H1 (cell line): ENCODE measurements at regions not wholly inside any gene's neighbourhood (a gene's known extent, or its start where the extent isn't known, plus 50 kb on each side); places are given as distances from the start of the nearest gene placed in this dataset.

Source experiments
- CTCF ChIA-PET: fragments of 300-600 bp; sonication (Branson Sonifier 250); formaldehyde crosslinking; loops from one replicate; lab custom pipeline; 2021; ENCODE audit not compliant: partially characterized antibody; lab: Charles Lee
- POLR2A ChIA-PET: fragments of 300-600 bp; sonication (Branson Sonifier 250); formaldehyde crosslinking; loops from one replicate; lab custom pipeline; 2021; ENCODE audit warnings: inconsistent platforms; ENCODE audit not compliant: partially characterized antibody; lab: Charles Lee
- DNase-seq, 2 experiments: peaks; one replicate each; pipeline versions ENCODE4 v3.0.0 to v3.0.0-alpha.2; 2010 to 2022; ENCODE audit warnings: low spot score in 2 of 2, low read depth in 1 of 2, mixed read lengths in 1 of 2
- FAIRE-seq: peaks from 2 replicates; lab custom pipeline; 2011; peaks lifted over from hg19 to GRCh38; lab: Jason Lieb, UNC
- H2AFZ ChIP-seq: 2 replicates; pipeline ENCODE4 v1.8.1; 2012; ENCODE audit warnings: low read length, inconsistent platforms
- H2AK5ac ChIP-seq: 2 replicates; pipeline ENCODE4 v1.6.1; 2013; ENCODE audit warnings: low read depth, low read length
- H2BK120ac ChIP-seq: replicated peaks from 2 replicates; pipeline ENCODE3; 2013; ENCODE audit warnings: low read depth, low read length, inconsistent platforms
- H2BK12ac ChIP-seq: 2 replicates; pipeline ENCODE4 v1.6.1; 2013; ENCODE audit warnings: low read depth, low read length
- H2BK15ac ChIP-seq: 2 replicates; pipeline ENCODE4 v1.6.1; 2013; ENCODE audit warnings: low read length
- H2BK20ac ChIP-seq: 2 replicates; pipeline ENCODE4 v1.6.1; 2013; ENCODE audit warnings: low read length
- H2BK5ac ChIP-seq: 2 replicates; pipeline ENCODE4 v1.6.1; 2013; ENCODE audit warnings: low read depth, low read length
- H3K14ac ChIP-seq: 2 replicates; pipeline ENCODE4 v1.6.1; 2013; ENCODE audit warnings: inconsistent platforms; ENCODE audit not compliant: insufficient read length
- H3K18ac ChIP-seq: 2 replicates; pipeline ENCODE4 v1.6.1; 2013; ENCODE audit warnings: low read length; ENCODE audit errors: extremely low read depth
- H3K23ac ChIP-seq: 2 replicates; pipeline ENCODE4 v1.6.1; 2013; ENCODE audit warnings: inconsistent platforms; ENCODE audit not compliant: insufficient read length
- H3K23me2 ChIP-seq: 2 replicates; pipeline ENCODE4 v1.6.1; 2013; ENCODE audit warnings: low read depth, low read length
- H3K27ac ChIP-seq: 2 replicates; pipeline ENCODE4 v1.6.1; 2011; ENCODE audit warnings: low read depth, low read length, inconsistent platforms
- H3K27me3 ChIP-seq, 4 experiments: replicated peaks in 1 of 4; 1 replicate in 1 of 4; 2 replicates in 3 of 4; pipeline versions ENCODE4 v1.6.1 to v1.8.1; 2011 to 2013; ENCODE audit warnings: low read length in 3 of 4, mild to moderate bottlenecking in 3 of 4, inconsistent platforms in 2 of 4, mixed read lengths in 2 of 4, moderate library complexity in 1 of 4; ENCODE audit not compliant: control insufficient read depth in 3 of 4, insufficient read depth in 3 of 4; ENCODE audit errors: extremely low read depth in 1 of 4
- H3K36me3 ChIP-seq, 4 experiments: 2 replicates each; pipeline versions ENCODE4 v1.6.1 to v1.8.1; 2011 to 2013; ENCODE audit warnings: mild to moderate bottlenecking in 4 of 4, low read length in 3 of 4, moderate library complexity in 2 of 4, control low read depth in 1 of 4, inconsistent platforms in 1 of 4; ENCODE audit not compliant: insufficient read depth in 4 of 4, control insufficient read depth in 2 of 4
- H3K4ac ChIP-seq: replicated peaks from 2 replicates; pipeline ENCODE3; 2013; ENCODE audit warnings: low read length, low read depth, mixed read lengths, inconsistent platforms; ENCODE audit not compliant: insufficient read length
- H3K4me1 ChIP-seq, 4 experiments: replicated peaks in 1 of 4; 1 replicate in 1 of 4; 2 replicates in 3 of 4; pipeline versions ENCODE4 v1.6.1 to v1.8.1; 2011 to 2013; ENCODE audit warnings: low read length in 3 of 4, inconsistent platforms in 2 of 4, mixed read lengths in 1 of 4; ENCODE audit not compliant: insufficient read depth in 4 of 4, control insufficient read depth in 3 of 4
- H3K4me2 ChIP-seq, 2 experiments: 2 replicates each; pipeline versions ENCODE4 v1.6.1 to v1.8.1; 2011 to 2013; ENCODE audit warnings: low read depth in 2 of 2, low read length in 2 of 2, control low read depth in 1 of 2, inconsistent platforms in 1 of 2, mild to moderate bottlenecking in 1 of 2; ENCODE audit not compliant: insufficient read depth in 1 of 2
- H3K4me3 ChIP-seq, 4 experiments: fragments of 200-600, 300-600 bp in 1 of 4; sonication (generic), shearing (Covaris generic), sonication (Bioruptor Twin) in 1 of 4; 2 replicates each; pipeline versions ENCODE4 v1.5.1 to v1.8.1; 2011 to 2016; ENCODE audit warnings: low read length in 4 of 4, low read depth in 3 of 4, control low read depth in 2 of 4, inconsistent platforms in 2 of 4, mild to moderate bottlenecking in 2 of 4, mixed read lengths in 1 of 4, moderate library complexity in 1 of 4; ENCODE audit not compliant: insufficient read depth in 2 of 4; ENCODE audit errors: extremely low read depth in 1 of 4
- H3K56ac ChIP-seq: replicated peaks from 2 replicates; pipeline ENCODE3; 2013; ENCODE audit warnings: low read depth, mild to moderate bottlenecking, mixed read lengths, low read length, inconsistent platforms; ENCODE audit not compliant: insufficient read length
- H3K79me1 ChIP-seq: 2 replicates; pipeline ENCODE4 v1.6.1; 2013; ENCODE audit warnings: low read depth, low read length, control low read depth
- H3K79me2 ChIP-seq, 2 experiments: 2 replicates each; pipeline versions ENCODE4 v1.6.1 to v1.8.1; 2012 to 2013; ENCODE audit warnings: low read length in 2 of 2, mild to moderate bottlenecking in 2 of 2, inconsistent platforms in 1 of 2; ENCODE audit not compliant: insufficient read depth in 2 of 2, control insufficient read depth in 1 of 2
- H3K9ac ChIP-seq, 4 experiments: replicated peaks in 1 of 4; 1 replicate in 1 of 4; 2 replicates in 3 of 4; pipeline versions ENCODE4 v1.6.1 to v1.8.1; 2011 to 2013; ENCODE audit warnings: low read depth in 3 of 4, low read length in 3 of 4, control low read depth in 2 of 4, mild to moderate bottlenecking in 2 of 4, moderate library complexity in 2 of 4, inconsistent platforms in 1 of 4; ENCODE audit errors: extremely low read depth in 1 of 4
- H3K9me3 ChIP-seq, 2 experiments: 2 replicates each; pipeline versions ENCODE4 v1.6.1 to v1.8.1; 2012 to 2013; ENCODE audit warnings: mild to moderate bottlenecking in 2 of 2, moderate library complexity in 2 of 2, control low read depth in 1 of 2, inconsistent platforms in 1 of 2, low read depth in 1 of 2, low read length in 1 of 2, mixed read lengths in 1 of 2; ENCODE audit not compliant: insufficient read depth in 2 of 2
- H4K20me1 ChIP-seq, 2 experiments: replicated peaks in 1 of 2; 2 replicates each; pipeline versions ENCODE3 to v1.8.1; 2011 to 2013; ENCODE audit warnings: inconsistent platforms in 2 of 2, low read length in 2 of 2, mild to moderate bottlenecking in 1 of 2; ENCODE audit not compliant: insufficient read depth in 2 of 2, control insufficient read depth in 1 of 2
- H4K5ac ChIP-seq: 2 replicates; pipeline ENCODE4 v1.6.1; 2013; ENCODE audit warnings: low read length, low read depth, mixed read lengths, inconsistent platforms; ENCODE audit not compliant: insufficient read length
- H4K8ac ChIP-seq: 2 replicates; pipeline ENCODE4 v1.8.0; 2013; ENCODE audit warnings: mild to moderate bottlenecking, moderate library complexity, low read length, inconsistent platforms; ENCODE audit not compliant: insufficient read depth; ENCODE audit errors: extremely low read depth
- H4K91ac ChIP-seq: replicated peaks from 2 replicates; pipeline ENCODE3; 2013; ENCODE audit warnings: low read length, mixed read lengths, inconsistent platforms; ENCODE audit not compliant: insufficient read length
- ATF3 ChIP-seq: IDR thresholded peaks from 2 replicates; pipeline ENCODE4 v1.6.1; 2011; ENCODE audit warnings: low read depth, mild to moderate bottlenecking, low read length; ENCODE audit not compliant: insufficient read depth
- BRCA1 ChIP-seq: IDR thresholded peaks from 2 replicates; pipeline ENCODE4 v1.6.1; 2012; ENCODE audit warnings: low read depth, low read length, improper control_type of control experiment
- JUND ChIP-seq: IDR thresholded peaks from 2 replicates; pipeline ENCODE4 v1.6.1; 2011; ENCODE audit warnings: mild to moderate bottlenecking, improper control_type of control experiment, low read length
- MAFK ChIP-seq: IDR thresholded peaks from 2 replicates; pipeline ENCODE4 v1.6.1; 2012; ENCODE audit warnings: low read depth, mild to moderate bottlenecking, improper control_type of control experiment, low read length
- POLR2AphosphoS5 ChIP-seq: IDR thresholded peaks from 2 replicates; pipeline ENCODE4 v1.6.1; 2011; ENCODE audit warnings: low read depth, low read length
- RBBP5 ChIP-seq: IDR thresholded peaks from 2 replicates; pipeline ENCODE4 v1.7.1; 2012; ENCODE audit warnings: low read depth, mild to moderate bottlenecking, inconsistent platforms, low read length, moderate library complexity, borderline replicate concordance
- SAP30 ChIP-seq: fragments of 300-600 bp; sonication (generic); IDR thresholded peaks from 2 replicates; pipeline ENCODE4 v1.7.1; 2012; ENCODE audit warnings: low read length, moderate library complexity, mild to moderate bottlenecking, inconsistent platforms; ENCODE audit not compliant: insufficient read depth, insufficient replicate concordance
- SIN3A ChIP-seq, 2 experiments: IDR thresholded peaks in 1 of 2; conservative IDR thresholded peaks in 1 of 2; 2 replicates each; pipeline ENCODE4 v1.6.1; 2011 to 2012; ENCODE audit warnings: low read length in 2 of 2, improper control_type of control experiment in 1 of 2, low read depth in 1 of 2, mild to moderate bottlenecking in 1 of 2
- SP2 ChIP-seq: IDR thresholded peaks from 2 replicates; pipeline ENCODE4 v1.6.1; 2012; ENCODE audit warnings: mild to moderate bottlenecking, low read length, inconsistent platforms
- SP4 ChIP-seq: IDR thresholded peaks from 2 replicates; pipeline ENCODE4 v1.6.1; 2012; ENCODE audit warnings: low read length, inconsistent platforms
- TBP ChIP-seq: IDR thresholded peaks from 2 replicates; pipeline ENCODE4 v1.6.1; 2011; ENCODE audit warnings: low read depth, low read length, improper control_type of control experiment
- YY1 ChIP-seq: IDR thresholded peaks from 2 replicates; pipeline ENCODE4 v1.6.1; 2011; ENCODE audit warnings: low read depth, mild to moderate bottlenecking, low read length
- WGBS, 2 experiments: shearing (Covaris generic) in 1 of 2; methylation state at CpG; one replicate each; pipeline versions ENCODE4 v1.1.6 to v1.1.7; 2013 to 2015; ENCODE audit warnings: low lambda C conversion rate in 2 of 2, mixed read lengths in 2 of 2, inconsistent platforms in 1 of 2, low coverage in 1 of 2, missing lambda C conversion rate in 1 of 2; ENCODE audit not compliant: insufficient replicate concordance in 2 of 2, insufficient coverage in 1 of 2, insufficient read length in 1 of 2; ENCODE audit errors: extremely low coverage in 1 of 2, missing lambda C conversion rate in 1 of 2; 5-methylcytosine and 5-hydroxymethylcytosine counted together

- FAIRE-seq (no peak), DNase-seq (no peak)
- 86% methylated on average over 7 of the region's 7 CpGs; no CpG with 5 or more reads in 1 of the 2 experiments for WGBS, 2 experiments
- no peak overlapping the region for H2BK20ac ChIP-seq
- no peaks in the 10 kb centered on the region for H4K20me1 ChIP-seq
- no peak overlapping the region for H3K56ac ChIP-seq
- H3K14ac ChIP-seq = no peak overlapping the region
- H3K4me3 ChIP-seq = no peak overlapping the region
- TF ChIP-seq JUND = no peak
- no peak for TF ChIP-seq ATF3
- TF ChIP-seq MAFK = no peak
- no peak for TF ChIP-seq POLR2AphosphoS5
- TF ChIP-seq SAP30 = no peak
- TF ChIP-seq TBP = no peak
- no peak for TF ChIP-seq SP2
- TF ChIP-seq BRCA1 = no peak
- TF ChIP-seq SIN3A (conservative IDR thresholded peaks at IDR 0.05 in 1 of 2, IDR thresholded peaks at IDR 0.05 in 1 of 2; ENCODE audit: low read depth in 1 of 2, low read length in 2 of 2) = no peak
- TF ChIP-seq YY1 = no peak
- no peak for TF ChIP-seq SP4
- TF ChIP-seq RBBP5 = no peak
- H3K79me2 ChIP-seq = no peaks in the 10 kb centered on the region
- CTCF ChIA-PET = interaction anchor here (1.0 to 1.5 kb wide), 5 partner anchors 12 to 1248 kb away, joined by 3 to 6 read pairs (median 4); no protein-coding TSS in a partner anchor
- H3K4me2 ChIP-seq = no peak overlapping the region
- H4K91ac ChIP-seq = no peak overlapping the region
- H3K4ac ChIP-seq = no peak overlapping the region
- no peaks in the 10 kb centered on the region for H3K36me3 ChIP-seq
- H3K23ac ChIP-seq = no peak overlapping the region
- no peak overlapping the region for H3K18ac ChIP-seq
- no peak overlapping the region for H2AFZ ChIP-seq
- no peak overlapping the region for H2BK120ac ChIP-seq
- POLR2A ChIA-PET = interaction anchor here (1.5 kb wide), 1 partner anchor 32 kb away, joined by 4 read pairs; no protein-coding TSS in a partner anchor
- H4K8ac ChIP-seq = no peak overlapping the region
- no peaks in the 10 kb centered on the region for H3K9me3 ChIP-seq
- H3K9ac ChIP-seq = no peak overlapping the region
- no peaks in the 10 kb centered on the region for H3K23me2 ChIP-seq
- peaks cover 0 to 7% (median 3%) of the 10 kb centered on the region in 4 experiments; a peak in 3 of 7 replicates for H3K4me1 ChIP-seq
- H2AK5ac ChIP-seq = no peak overlapping the region
- H4K5ac ChIP-seq = no peak overlapping the region
- no peak overlapping the region for H2BK15ac ChIP-seq
- no peak overlapping the region for H2BK5ac ChIP-seq
- H3K27me3 ChIP-seq = no peaks in the 10 kb centered on the region; a peak in 1 of 7 replicates
- no peaks in the 10 kb centered on the region for H3K79me1 ChIP-seq
- H3K27ac ChIP-seq = no peak overlapping the region
- H2BK12ac ChIP-seq = no peak overlapping the region
Measured at GRCh38 chr15:69562116-69562515, 109.5 kb downstream of the RPLP1 start.
